H1 (cell line): ENCODE measurements at regions not wholly inside any gene's neighbourhood (a gene's known extent, or its start where the extent isn't known, plus 50 kb on each side); places are given as distances from the start of the nearest gene placed in this dataset.
"Not testable (repeated sequence)": the region's sequence is repeated elsewhere in the genome, so short reads cannot be mapped to it uniquely, and the experiment has no call there.

Source experiments
- CTCF ChIA-PET: fragments of 300-600 bp; sonication (Branson Sonifier 250); formaldehyde crosslinking; loops from one replicate; lab custom pipeline; 2021; ENCODE audit not compliant: partially characterized antibody; lab: Charles Lee
- POLR2A ChIA-PET: fragments of 300-600 bp; sonication (Branson Sonifier 250); formaldehyde crosslinking; loops from one replicate; lab custom pipeline; 2021; ENCODE audit warnings: inconsistent platforms; ENCODE audit not compliant: partially characterized antibody; lab: Charles Lee
- DNase-seq, 2 experiments: peaks; one replicate each; pipeline versions ENCODE4 v3.0.0 to v3.0.0-alpha.2; 2010 to 2022; ENCODE audit warnings: low spot score in 2 of 2, low read depth in 1 of 2, mixed read lengths in 1 of 2
- FAIRE-seq: peaks from 2 replicates; lab custom pipeline; 2011; peaks lifted over from hg19 to GRCh38; lab: Jason Lieb, UNC
- H2AFZ ChIP-seq: 2 replicates; pipeline ENCODE4 v1.8.1; 2012; ENCODE audit warnings: low read length, inconsistent platforms
- H2AK5ac ChIP-seq: 2 replicates; pipeline ENCODE4 v1.6.1; 2013; ENCODE audit warnings: low read depth, low read length
- H2BK120ac ChIP-seq: replicated peaks from 2 replicates; pipeline ENCODE3; 2013; ENCODE audit warnings: low read depth, low read length, inconsistent platforms
- H2BK12ac ChIP-seq: 2 replicates; pipeline ENCODE4 v1.6.1; 2013; ENCODE audit warnings: low read depth, low read length
- H2BK15ac ChIP-seq: 2 replicates; pipeline ENCODE4 v1.6.1; 2013; ENCODE audit warnings: low read length
- H2BK20ac ChIP-seq: 2 replicates; pipeline ENCODE4 v1.6.1; 2013; ENCODE audit warnings: low read length
- H2BK5ac ChIP-seq: 2 replicates; pipeline ENCODE4 v1.6.1; 2013; ENCODE audit warnings: low read depth, low read length
- H3K14ac ChIP-seq: 2 replicates; pipeline ENCODE4 v1.6.1; 2013; ENCODE audit warnings: inconsistent platforms; ENCODE audit not compliant: insufficient read length
- H3K18ac ChIP-seq: 2 replicates; pipeline ENCODE4 v1.6.1; 2013; ENCODE audit warnings: low read length; ENCODE audit errors: extremely low read depth
- H3K23ac ChIP-seq: 2 replicates; pipeline ENCODE4 v1.6.1; 2013; ENCODE audit warnings: inconsistent platforms; ENCODE audit not compliant: insufficient read length
- H3K23me2 ChIP-seq: 2 replicates; pipeline ENCODE4 v1.6.1; 2013; ENCODE audit warnings: low read depth, low read length
- H3K27ac ChIP-seq: 2 replicates; pipeline ENCODE4 v1.6.1; 2011; ENCODE audit warnings: low read depth, low read length, inconsistent platforms
- H3K27me3 ChIP-seq, 4 experiments: replicated peaks in 1 of 4; 1 replicate in 1 of 4; 2 replicates in 3 of 4; pipeline versions ENCODE4 v1.6.1 to v1.8.1; 2011 to 2013; ENCODE audit warnings: low read length in 3 of 4, mild to moderate bottlenecking in 3 of 4, inconsistent platforms in 2 of 4, mixed read lengths in 2 of 4, moderate library complexity in 1 of 4; ENCODE audit not compliant: control insufficient read depth in 3 of 4, insufficient read depth in 3 of 4; ENCODE audit errors: extremely low read depth in 1 of 4
- H3K36me3 ChIP-seq, 4 experiments: 2 replicates each; pipeline versions ENCODE4 v1.6.1 to v1.8.1; 2011 to 2013; ENCODE audit warnings: mild to moderate bottlenecking in 4 of 4, low read length in 3 of 4, moderate library complexity in 2 of 4, control low read depth in 1 of 4, inconsistent platforms in 1 of 4; ENCODE audit not compliant: insufficient read depth in 4 of 4, control insufficient read depth in 2 of 4
- H3K4ac ChIP-seq: replicated peaks from 2 replicates; pipeline ENCODE3; 2013; ENCODE audit warnings: low read length, low read depth, mixed read lengths, inconsistent platforms; ENCODE audit not compliant: insufficient read length
- H3K4me1 ChIP-seq, 4 experiments: replicated peaks in 1 of 4; 1 replicate in 1 of 4; 2 replicates in 3 of 4; pipeline versions ENCODE4 v1.6.1 to v1.8.1; 2011 to 2013; ENCODE audit warnings: low read length in 3 of 4, inconsistent platforms in 2 of 4, mixed read lengths in 1 of 4; ENCODE audit not compliant: insufficient read depth in 4 of 4, control insufficient read depth in 3 of 4
- H3K4me2 ChIP-seq, 2 experiments: 2 replicates each; pipeline versions ENCODE4 v1.6.1 to v1.8.1; 2011 to 2013; ENCODE audit warnings: low read depth in 2 of 2, low read length in 2 of 2, control low read depth in 1 of 2, inconsistent platforms in 1 of 2, mild to moderate bottlenecking in 1 of 2; ENCODE audit not compliant: insufficient read depth in 1 of 2
- H3K4me3 ChIP-seq, 4 experiments: fragments of 200-600, 300-600 bp in 1 of 4; sonication (generic), shearing (Covaris generic), sonication (Bioruptor Twin) in 1 of 4; 2 replicates each; pipeline versions ENCODE4 v1.5.1 to v1.8.1; 2011 to 2016; ENCODE audit warnings: low read length in 4 of 4, low read depth in 3 of 4, control low read depth in 2 of 4, inconsistent platforms in 2 of 4, mild to moderate bottlenecking in 2 of 4, mixed read lengths in 1 of 4, moderate library complexity in 1 of 4; ENCODE audit not compliant: insufficient read depth in 2 of 4; ENCODE audit errors: extremely low read depth in 1 of 4
- H3K56ac ChIP-seq: replicated peaks from 2 replicates; pipeline ENCODE3; 2013; ENCODE audit warnings: low read depth, mild to moderate bottlenecking, mixed read lengths, low read length, inconsistent platforms; ENCODE audit not compliant: insufficient read length
- H3K79me1 ChIP-seq: 2 replicates; pipeline ENCODE4 v1.6.1; 2013; ENCODE audit warnings: low read depth, low read length, control low read depth
- H3K79me2 ChIP-seq, 2 experiments: 2 replicates each; pipeline versions ENCODE4 v1.6.1 to v1.8.1; 2012 to 2013; ENCODE audit warnings: low read length in 2 of 2, mild to moderate bottlenecking in 2 of 2, inconsistent platforms in 1 of 2; ENCODE audit not compliant: insufficient read depth in 2 of 2, control insufficient read depth in 1 of 2
- H3K9ac ChIP-seq, 4 experiments: replicated peaks in 1 of 4; 1 replicate in 1 of 4; 2 replicates in 3 of 4; pipeline versions ENCODE4 v1.6.1 to v1.8.1; 2011 to 2013; ENCODE audit warnings: low read depth in 3 of 4, low read length in 3 of 4, control low read depth in 2 of 4, mild to moderate bottlenecking in 2 of 4, moderate library complexity in 2 of 4, inconsistent platforms in 1 of 4; ENCODE audit errors: extremely low read depth in 1 of 4
- H3K9me3 ChIP-seq, 2 experiments: 2 replicates each; pipeline versions ENCODE4 v1.6.1 to v1.8.1; 2012 to 2013; ENCODE audit warnings: mild to moderate bottlenecking in 2 of 2, moderate library complexity in 2 of 2, control low read depth in 1 of 2, inconsistent platforms in 1 of 2, low read depth in 1 of 2, low read length in 1 of 2, mixed read lengths in 1 of 2; ENCODE audit not compliant: insufficient read depth in 2 of 2
- H4K20me1 ChIP-seq, 2 experiments: replicated peaks in 1 of 2; 2 replicates each; pipeline versions ENCODE3 to v1.8.1; 2011 to 2013; ENCODE audit warnings: inconsistent platforms in 2 of 2, low read length in 2 of 2, mild to moderate bottlenecking in 1 of 2; ENCODE audit not compliant: insufficient read depth in 2 of 2, control insufficient read depth in 1 of 2
- H4K5ac ChIP-seq: 2 replicates; pipeline ENCODE4 v1.6.1; 2013; ENCODE audit warnings: low read length, low read depth, mixed read lengths, inconsistent platforms; ENCODE audit not compliant: insufficient read length
- H4K8ac ChIP-seq: 2 replicates; pipeline ENCODE4 v1.8.0; 2013; ENCODE audit warnings: mild to moderate bottlenecking, moderate library complexity, low read length, inconsistent platforms; ENCODE audit not compliant: insufficient read depth; ENCODE audit errors: extremely low read depth
- H4K91ac ChIP-seq: replicated peaks from 2 replicates; pipeline ENCODE3; 2013; ENCODE audit warnings: low read length, mixed read lengths, inconsistent platforms; ENCODE audit not compliant: insufficient read length
- WGBS, 2 experiments: shearing (Covaris generic) in 1 of 2; methylation state at CpG; one replicate each; pipeline versions ENCODE4 v1.1.6 to v1.1.7; 2013 to 2015; ENCODE audit warnings: low lambda C conversion rate in 2 of 2, mixed read lengths in 2 of 2, inconsistent platforms in 1 of 2, low coverage in 1 of 2, missing lambda C conversion rate in 1 of 2; ENCODE audit not compliant: insufficient replicate concordance in 2 of 2, insufficient coverage in 1 of 2, insufficient read length in 1 of 2; ENCODE audit errors: extremely low coverage in 1 of 2, missing lambda C conversion rate in 1 of 2; 5-methylcytosine and 5-hydroxymethylcytosine counted together

- H2AFZ ChIP-seq, H3K27ac ChIP-seq, H3K79me1 ChIP-seq, H3K18ac ChIP-seq, H2BK20ac ChIP-seq, H3K9me3 ChIP-seq, H3K56ac ChIP-seq, DNase-seq, FAIRE-seq, H2BK120ac ChIP-seq, H3K23ac ChIP-seq, H3K4me3 ChIP-seq, H3K23me2 ChIP-seq, H2BK12ac ChIP-seq, H4K91ac ChIP-seq, H4K5ac ChIP-seq, H3K4me2 ChIP-seq, H3K9ac ChIP-seq, H2BK15ac ChIP-seq, H3K36me3 ChIP-seq, H2AK5ac ChIP-seq, H3K14ac ChIP-seq, H3K27me3 ChIP-seq, H3K4ac ChIP-seq, CTCF ChIA-PET, H2BK5ac ChIP-seq, H4K8ac ChIP-seq: not testable (repeated sequence)
- Histone ChIP-seq H3K79me2 (peaks cover 39 to 91% of the 10 kb centered on the region in 2 experiments), H3K4me1 (peaks cover 3 to 10% (median 7%) of the 10 kb centered on the region in 4 experiments; a peak in 6 of 7 replicates), H4K20me1 (peaks cover 9 to 19% of the 10 kb centered on the region in 2 experiments)
- WGBS, 2 experiments = 96% methylated on average over 17 of the region's 18 CpGs; no CpG with 5 or more reads in 1 of the 2 experiments
- POLR2A ChIA-PET = interaction anchor here (0.9 to 2.3 kb wide), 2 partner anchors 9 to 12 kb away, joined by 4 read pairs; no protein-coding TSS in a partner anchor
Measured at GRCh38 chr16:21513812-21514473, 85.4 kb upstream of the METTL9 start.

GRCh38 chr16:21514474-21514840 lies 84.9 kb upstream of the METTL9 start:
- H3K4ac ChIP-seq, H3K4me3 ChIP-seq, H3K4me2 ChIP-seq, H2BK20ac ChIP-seq, H3K14ac ChIP-seq, H3K79me1 ChIP-seq, H2AFZ ChIP-seq, H3K23me2 ChIP-seq, H2BK12ac ChIP-seq, H3K27me3 ChIP-seq, H3K36me3 ChIP-seq, H3K56ac ChIP-seq, H3K23ac ChIP-seq, H2BK15ac ChIP-seq, H4K91ac ChIP-seq, CTCF ChIA-PET, H4K5ac ChIP-seq, H2BK5ac ChIP-seq, H2BK120ac ChIP-seq, H3K27ac ChIP-seq, DNase-seq, H4K8ac ChIP-seq, H2AK5ac ChIP-seq, FAIRE-seq, H3K18ac ChIP-seq, H3K9me3 ChIP-seq, H3K9ac ChIP-seq: not testable (repeated sequence)
- WGBS, 2 experiments = 88% methylated on average over 13 of the region's 14 CpGs; no CpG with 5 or more reads in 1 of the 2 experiments
- POLR2A ChIA-PET = interaction anchor here (0.9 to 2.3 kb wide), 2 partner anchors 10 to 13 kb away, joined by 4 read pairs; no protein-coding TSS in a partner anchor
- peaks cover 3 to 10% (median 6%) of the 10 kb centered on the region in 4 experiments; a peak in 6 of 7 replicates for H3K4me1 ChIP-seq
- H3K79me2 ChIP-seq = peaks cover 34 to 91% of the 10 kb centered on the region in 2 experiments
- H4K20me1 ChIP-seq = peaks cover 8 to 19% of the 10 kb centered on the region in 2 experiments
